ENCODE measurements at regions not wholly inside any gene's neighbourhood (a gene's known extent, or its start where the extent isn't known, plus 50 kb on each side); places are given as distances from the start of the nearest gene placed in this dataset.

- no peak overlapping the region for H3K4me3 ChIP-seq (ENCODE audit: low read depth, low read length)
- DNase-seq (ENCODE audit: low read depth) = no peak
- no peak for TF ChIP-seq CTCF (IDR thresholded peaks at IDR 0.05; ENCODE audit: low read depth, low read length, missing control alignments)
These were observed 332.1 kb upstream of the DACH1 start for GRCh38 chr13:72198967-72199560.

- H3K4me3 ChIP-seq (ENCODE audit: low read depth, low read length) = no peak overlapping the region
- DNase-seq (ENCODE audit: low read depth) = no peak
- no peak for TF ChIP-seq CTCF (IDR thresholded peaks at IDR 0.05; ENCODE audit: low read depth, low read length, missing control alignments)
These were observed 331.0 kb upstream of the DACH1 start for GRCh38 chr13:72198042-72198441.

GRCh38 chr13:72195044-72195704, 328.2 kb upstream of the DACH1 start:
- no peak overlapping the region for H3K4me3 ChIP-seq (ENCODE audit: low read depth, low read length)
- DNase-seq (ENCODE audit: low read depth) = no peak
- no peak for TF ChIP-seq CTCF (IDR thresholded peaks at IDR 0.05; ENCODE audit: low read depth, low read length, missing control alignments)

- H3K4me3 ChIP-seq (ENCODE audit: low read depth, low read length) = no peak overlapping the region
- TF ChIP-seq CTCF (IDR thresholded peaks at IDR 0.05; ENCODE audit: low read depth, low read length, missing control alignments) = no peak
- no peak for DNase-seq (ENCODE audit: low read depth)
These were observed 327.5 kb upstream of the DACH1 start for GRCh38 chr13:72194523-72194922.

- no peak for DNase-seq (ENCODE audit: low read depth)
- TF ChIP-seq CTCF (IDR thresholded peaks at IDR 0.05; ENCODE audit: low read depth, low read length, missing control alignments) = no peak
- H3K4me3 ChIP-seq (ENCODE audit: low read depth, low read length) = no peak overlapping the region
These were observed 319.9 kb upstream of the DACH1 start for GRCh38 chr13:72186730-72187422.

- H3K4me3 ChIP-seq (ENCODE audit: low read depth, low read length) = no peak overlapping the region
- DNase-seq (ENCODE audit: low read depth) = no peak
- TF ChIP-seq CTCF (IDR thresholded peaks at IDR 0.05; ENCODE audit: low read depth, low read length, missing control alignments) = no peak
These were observed 318.8 kb upstream of the DACH1 start for GRCh38 chr13:72185776-72186175.
